ENCODE measurements at regions not wholly inside any gene's neighbourhood (a gene's known extent, or its start where the extent isn't known, plus 50 kb on each side); places are given as distances from the start of the nearest gene placed in this dataset.
A peak's percentile ranks its signal among the peaks of the same experiment; 100 is the strongest.

DNA sequence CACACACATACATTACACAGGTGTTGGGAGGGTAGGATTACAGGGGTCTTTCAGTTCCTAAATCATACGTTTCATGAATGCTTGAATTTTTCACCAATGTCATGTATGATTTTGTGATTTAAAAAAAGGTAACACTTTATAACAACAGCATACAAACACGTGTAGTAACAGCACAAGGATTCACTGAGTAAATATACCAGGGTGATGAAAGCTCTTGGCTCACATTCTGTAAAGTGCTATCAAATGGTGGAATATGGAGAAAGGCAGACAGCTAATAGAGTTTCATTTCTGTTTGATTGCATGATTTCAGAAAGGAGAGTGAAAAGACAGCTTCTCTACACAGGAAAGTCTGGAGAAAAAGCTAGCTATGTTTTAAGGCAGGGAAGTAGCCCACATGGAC, 231.9 kb downstream of the CD83 start:
- no peaks in the 10 kb centered on the region for H3K36me3 Mint-ChIP-seq (ENCODE audit: insufficient read depth, unreplicated experiment)
- peaks cover 9% of the 10 kb centered on the region for H3K9me3 Mint-ChIP-seq (ENCODE audit: unreplicated experiment)
- H3K27ac Mint-ChIP-seq (ENCODE audit: unreplicated experiment) = no peak overlapping the region
- no peaks in the 10 kb centered on the region; the same call in 1 of the 2 replicates for H3K27me3 ChIP-seq (replicated peaks; ENCODE audit: control insufficient read depth, insufficient read depth, low read length)
- H3K4me1 ChIP-seq = no peaks in the 10 kb centered on the region
- H3K4me1 Mint-ChIP-seq (ENCODE audit: low read depth, unreplicated experiment) = no peaks in the 10 kb centered on the region
- DNase-seq = no peak
- H3K4me3 ChIP-seq (ENCODE audit: low read depth, low read length) = no peak overlapping the region
- BruUV-seq (replicated peaks) = no TSS peak
- peaks cover 4% of the 10 kb centered on the region for H3K27me3 Mint-ChIP-seq (ENCODE audit: insufficient read depth, unreplicated experiment)
- no peaks in the 10 kb centered on the region for H3K9me3 ChIP-seq
- no peaks in the 10 kb centered on the region for H3K36me3 ChIP-seq (ENCODE audit: control insufficient read depth, insufficient read depth, low read length)
- ChIA-PET POLR2A (no interaction called here), CTCF (no interaction called here)
- no peak for TF ChIP-seq CTCF (IDR thresholded peaks at IDR 0.05; ENCODE audit: insufficient read depth in 1 of 2, low read depth in 1 of 2, low read length in 1 of 2, severe bottlenecking in 1 of 2, unreplicated experiment in 1 of 2)
- intact Hi-C loops (cut with micrococcal nuclease; ENCODE audit: unreplicated experiment) = no loop called here
- no peak overlapping the region for H3K4me3 Mint-ChIP-seq (ENCODE audit: unreplicated experiment)

- intact Hi-C loops (cut with micrococcal nuclease; ENCODE audit: unreplicated experiment) = no loop called here
- H3K4me1 Mint-ChIP-seq (ENCODE audit: low read depth, unreplicated experiment) = no peaks in the 10 kb centered on the region
- ChIA-PET POLR2A (no interaction called here), CTCF (no interaction called here)
- peaks cover 9% of the 10 kb centered on the region for H3K9me3 Mint-ChIP-seq (ENCODE audit: unreplicated experiment)
- H3K4me3 Mint-ChIP-seq (ENCODE audit: unreplicated experiment) = no peak overlapping the region
- peak overlapping the region; percentile 53 for H3K27ac Mint-ChIP-seq (ENCODE audit: unreplicated experiment)
- Histone ChIP-seq H3K4me3 (ENCODE audit: low read depth, low read length) (no peak overlapping the region), H3K27me3 (replicated peaks; ENCODE audit: control insufficient read depth, insufficient read depth, low read length) (no peaks in the 10 kb centered on the region; the same call in 1 of the 2 replicates), H3K9me3 (no peaks in the 10 kb centered on the region), H3K36me3 (ENCODE audit: control insufficient read depth, insufficient read depth, low read length) (no peaks in the 10 kb centered on the region), H3K4me1 (no peaks in the 10 kb centered on the region)
- no peaks in the 10 kb centered on the region for H3K36me3 Mint-ChIP-seq (ENCODE audit: insufficient read depth, unreplicated experiment)
- TF ChIP-seq CTCF (IDR thresholded peaks at IDR 0.05; ENCODE audit: insufficient read depth in 1 of 2, low read depth in 1 of 2, low read length in 1 of 2, severe bottlenecking in 1 of 2, unreplicated experiment in 1 of 2) = no peak
- no peak for DNase-seq
- no TSS peak for BruUV-seq (replicated peaks)
- peaks cover 4% of the 10 kb centered on the region for H3K27me3 Mint-ChIP-seq (ENCODE audit: insufficient read depth, unreplicated experiment)
Observed at GRCh38 chr6:14350210-14350609, 232.6 kb downstream of the CD83 start.

GRCh38 chr6:14353281-14353680, 235.7 kb downstream of the CD83 start:
- Mint-ChIP-seq H3K27ac (ENCODE audit: unreplicated experiment) (no peak overlapping the region), H3K4me3 (ENCODE audit: unreplicated experiment) (no peak overlapping the region), H3K36me3 (ENCODE audit: insufficient read depth, unreplicated experiment) (no peaks in the 10 kb centered on the region), H3K27me3 (ENCODE audit: insufficient read depth, unreplicated experiment) (no peaks in the 10 kb centered on the region), H3K9me3 (ENCODE audit: unreplicated experiment) (peaks cover 9% of the 10 kb centered on the region), H3K4me1 (ENCODE audit: low read depth, unreplicated experiment) (no peaks in the 10 kb centered on the region)
- CTCF ChIA-PET = no interaction called here
- no peak for TF ChIP-seq CTCF (IDR thresholded peaks at IDR 0.05; ENCODE audit: insufficient read depth in 1 of 2, low read depth in 1 of 2, low read length in 1 of 2, severe bottlenecking in 1 of 2, unreplicated experiment in 1 of 2)
- Histone ChIP-seq H3K4me1 (no peaks in the 10 kb centered on the region), H3K4me3 (ENCODE audit: low read depth, low read length) (no peak overlapping the region), H3K36me3 (ENCODE audit: control insufficient read depth, insufficient read depth, low read length) (no peaks in the 10 kb centered on the region), H3K9me3 (no peaks in the 10 kb centered on the region), H3K27me3 (replicated peaks; ENCODE audit: control insufficient read depth, insufficient read depth, low read length) (no peaks in the 10 kb centered on the region; the same call in 1 of the 2 replicates)
- POLR2A ChIA-PET = no interaction called here
- no TSS peak for BruUV-seq (replicated peaks)
- DNase-seq = no peak
- intact Hi-C loops (cut with micrococcal nuclease; ENCODE audit: unreplicated experiment) = no loop called here

All from Caco-2 (cell line).